Nephron progenitor cell (in vitro differentiated cells): ENCODE measurements at regions not wholly inside any gene's neighbourhood (a gene's known extent, or its start where the extent isn't known, plus 50 kb on each side); places are given as distances from the start of the nearest gene placed in this dataset.

ENCODE experiments used
- DNase-seq: peaks from one replicate; pipeline ENCODE4 v3.0.0; 2021
- H3K27ac Mint-ChIP-seq: 2 replicates; pipeline ENCODE4 v1.8.0; 2021; ENCODE audit warnings: mild to moderate bottlenecking, moderate library complexity, mixed read lengths
- H3K27me3 Mint-ChIP-seq: 2 replicates; pipeline ENCODE4 v1.8.0; 2021; ENCODE audit warnings: mild to moderate bottlenecking, low read depth, mixed read lengths; ENCODE audit not compliant: poor library complexity
- H3K36me3 Mint-ChIP-seq: 2 replicates; pipeline ENCODE4 v1.8.0; 2021; ENCODE audit warnings: low read depth, mixed read lengths
- H3K4me1 Mint-ChIP-seq: 2 replicates; pipeline ENCODE4 v1.8.0; 2021; ENCODE audit warnings: mixed read lengths
- H3K4me3 Mint-ChIP-seq: 2 replicates; pipeline ENCODE4 v1.8.0; 2021; ENCODE audit warnings: mild to moderate bottlenecking, moderate library complexity, mixed read lengths
- H3K9me3 Mint-ChIP-seq: 2 replicates; pipeline ENCODE4 v1.8.0; 2021; ENCODE audit warnings: mild to moderate bottlenecking, moderate library complexity, mixed read lengths
- TF ChIP-seq, protein P1 (sequence below): fragments of 200-600 bp; sonication (generic); IDR thresholded peaks from 2 replicates; pipeline ENCODE4 v1.5.0; 2021; ENCODE audit warnings: antibody characterized with exemption

DNA sequence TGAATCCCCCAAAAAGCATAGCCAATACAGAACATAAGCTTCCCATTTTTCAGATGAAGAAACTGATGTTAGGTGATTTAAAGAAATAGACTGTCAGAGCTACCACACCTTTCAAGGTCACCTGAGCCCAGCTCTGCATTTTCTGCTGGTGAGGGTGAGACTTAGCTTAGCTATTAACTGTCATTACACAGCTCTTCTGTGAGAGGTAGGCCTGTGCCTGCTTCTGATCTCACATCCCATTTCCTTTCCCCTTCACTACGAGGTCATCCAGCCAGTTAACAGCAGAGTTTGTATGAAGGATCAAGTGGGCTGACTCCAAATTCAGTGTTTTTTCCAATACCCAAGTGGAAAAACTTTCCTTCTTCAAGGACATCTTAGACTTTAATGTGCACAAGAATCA, 528.6 kb upstream of the CLINT1 start:
- DNase-seq, result no peak
- Mint-ChIP-seq H3K27me3 (peaks cover 4% of the 10 kb centered on the region), H3K4me1 (peaks cover 31% of the 10 kb centered on the region), H3K27ac (no peak overlapping the region), H3K4me3 (no peak overlapping the region), H3K9me3 (peaks cover 16% of the 10 kb centered on the region), H3K36me3 (no peaks in the 10 kb centered on the region)
- TF ChIP-seq, protein P1, sequence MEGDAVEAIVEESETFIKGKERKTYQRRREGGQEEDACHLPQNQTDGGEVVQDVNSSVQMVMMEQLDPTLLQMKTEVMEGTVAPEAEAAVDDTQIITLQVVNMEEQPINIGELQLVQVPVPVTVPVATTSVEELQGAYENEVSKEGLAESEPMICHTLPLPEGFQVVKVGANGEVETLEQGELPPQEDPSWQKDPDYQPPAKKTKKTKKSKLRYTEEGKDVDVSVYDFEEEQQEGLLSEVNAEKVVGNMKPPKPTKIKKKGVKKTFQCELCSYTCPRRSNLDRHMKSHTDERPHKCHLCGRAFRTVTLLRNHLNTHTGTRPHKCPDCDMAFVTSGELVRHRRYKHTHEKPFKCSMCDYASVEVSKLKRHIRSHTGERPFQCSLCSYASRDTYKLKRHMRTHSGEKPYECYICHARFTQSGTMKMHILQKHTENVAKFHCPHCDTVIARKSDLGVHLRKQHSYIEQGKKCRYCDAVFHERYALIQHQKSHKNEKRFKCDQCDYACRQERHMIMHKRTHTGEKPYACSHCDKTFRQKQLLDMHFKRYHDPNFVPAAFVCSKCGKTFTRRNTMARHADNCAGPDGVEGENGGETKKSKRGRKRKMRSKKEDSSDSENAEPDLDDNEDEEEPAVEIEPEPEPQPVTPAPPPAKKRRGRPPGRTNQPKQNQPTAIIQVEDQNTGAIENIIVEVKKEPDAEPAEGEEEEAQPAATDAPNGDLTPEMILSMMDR, result no peak

DNA sequence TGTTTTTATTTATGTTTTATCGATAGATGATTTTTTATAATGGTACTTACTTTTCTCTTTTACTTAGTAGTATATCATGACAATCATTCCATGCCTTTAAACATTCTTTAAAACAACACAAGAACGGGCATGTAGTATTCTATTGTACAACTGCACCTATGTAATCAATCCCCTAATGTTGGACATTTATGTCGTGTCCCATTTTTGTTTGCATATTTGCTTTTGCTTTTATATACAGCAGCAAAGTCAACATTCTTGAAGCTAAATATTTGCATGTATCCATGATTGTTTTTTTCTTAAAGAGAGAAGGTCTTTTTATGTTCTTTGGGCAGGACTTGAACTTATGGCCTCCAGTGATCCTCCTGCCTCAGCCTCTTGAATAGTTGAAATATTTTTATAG, 527.0 kb upstream of the CLINT1 start:
- H3K36me3 Mint-ChIP-seq, result no peaks in the 10 kb centered on the region
- H3K9me3 Mint-ChIP-seq, result peaks cover 16% of the 10 kb centered on the region
- H3K4me1 Mint-ChIP-seq, result peaks cover 45% of the 10 kb centered on the region
- no peaks in the 10 kb centered on the region for H3K27me3 Mint-ChIP-seq
- TF ChIP-seq, protein P1, result no peak
- DNase-seq, result no peak
- no peak overlapping the region for H3K4me3 Mint-ChIP-seq
- H3K27ac Mint-ChIP-seq, result no peak overlapping the region

DNA sequence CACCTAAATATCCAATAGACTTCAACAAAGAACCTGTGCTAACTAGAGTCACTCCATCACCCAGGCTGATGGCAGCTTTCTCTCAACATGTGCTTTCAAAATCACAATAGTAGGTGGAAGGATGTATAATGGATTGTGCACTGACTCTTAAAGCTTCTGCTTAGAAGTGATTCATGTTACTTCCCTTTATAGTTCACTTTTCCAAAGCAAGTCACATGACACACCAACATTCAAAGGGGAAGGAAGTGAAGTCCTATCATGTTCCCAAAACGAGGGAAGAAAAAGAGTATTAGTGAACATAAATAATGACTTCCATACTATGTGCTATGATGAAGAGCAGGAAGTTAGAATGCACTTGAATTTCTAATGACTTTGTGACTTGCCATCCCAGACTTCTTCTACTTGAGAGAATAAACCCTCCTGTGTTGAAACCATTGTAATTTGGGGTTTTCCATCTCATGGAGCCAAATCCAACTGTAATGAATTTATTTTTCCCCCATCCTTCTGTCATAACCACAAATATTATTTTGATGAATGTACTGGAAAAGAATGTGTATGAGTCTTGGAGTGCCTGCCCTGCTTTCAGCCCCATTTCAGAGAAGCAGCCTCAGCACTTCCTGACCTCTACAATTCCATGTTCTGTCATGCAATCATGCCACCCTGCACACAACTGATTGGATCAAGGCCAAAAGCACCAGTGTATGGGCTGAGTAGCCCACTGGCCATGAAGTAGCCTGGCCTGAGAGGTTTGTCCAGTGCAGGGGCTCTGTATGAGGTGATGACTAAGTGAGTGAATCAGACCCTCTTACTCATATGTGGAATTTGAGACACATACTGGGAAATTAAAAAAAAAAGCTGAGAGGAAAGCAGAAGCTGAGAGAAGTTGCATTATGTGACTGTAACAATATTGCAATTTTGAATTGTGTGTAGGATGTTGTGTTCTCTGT, 525.9 kb upstream of the CLINT1 start:
- no peak for DNase-seq
- Mint-ChIP-seq H3K36me3 (no peaks in the 10 kb centered on the region), H3K9me3 (peaks cover 16% of the 10 kb centered on the region), H3K4me1 (peaks cover 48% of the 10 kb centered on the region), H3K27me3 (no peaks in the 10 kb centered on the region), H3K27ac (no peak overlapping the region), H3K4me3 (no peak overlapping the region)
- TF ChIP-seq, protein P1, result no peak

DNA sequence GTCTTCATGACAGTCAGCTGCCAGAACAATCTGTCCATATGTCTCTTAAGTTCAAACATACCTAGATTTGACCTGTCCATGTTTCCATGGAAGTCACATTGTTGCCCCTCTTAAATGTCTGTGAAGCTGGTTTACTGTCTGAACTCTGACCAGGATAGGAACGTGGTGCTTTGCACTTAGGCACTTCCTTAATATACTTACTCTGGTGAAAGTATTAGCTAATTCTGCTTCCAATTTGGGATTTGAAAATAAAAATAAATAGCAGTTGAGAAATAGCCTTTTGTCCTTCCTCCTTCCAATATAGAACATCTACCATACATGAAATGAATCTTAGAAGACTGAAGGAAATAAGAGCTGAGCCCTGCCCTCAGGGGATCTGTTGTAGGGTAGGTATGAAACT, 524.5 kb upstream of the CLINT1 start:
- TF ChIP-seq, protein P1, result no peak
- Mint-ChIP-seq H3K4me3 (no peak overlapping the region), H3K4me1 (peaks cover 38% of the 10 kb centered on the region), H3K36me3 (no peaks in the 10 kb centered on the region), H3K9me3 (peaks cover 16% of the 10 kb centered on the region), H3K27me3 (no peaks in the 10 kb centered on the region), H3K27ac (no peak overlapping the region)
- DNase-seq, result no peak

DNA sequence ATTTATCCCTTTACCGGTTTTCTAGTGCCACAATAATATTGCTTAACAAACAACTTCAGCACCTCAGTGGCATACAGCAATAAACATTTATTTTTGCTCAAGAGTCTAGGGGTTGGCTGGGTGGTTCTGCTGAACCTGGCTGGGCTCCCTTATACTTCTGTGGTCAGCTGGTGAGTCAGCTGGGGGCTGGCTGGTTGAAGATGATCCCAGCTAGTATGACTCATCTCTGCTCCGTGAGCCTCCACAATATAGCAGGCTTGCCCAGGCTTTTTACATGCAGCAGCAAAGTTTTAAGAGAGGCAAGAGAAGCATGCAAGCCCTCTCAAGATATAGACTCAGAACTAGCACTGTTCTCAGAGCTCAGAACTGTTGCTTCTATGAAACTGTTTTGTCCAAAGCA, 523.5 kb upstream of the CLINT1 start:
- Mint-ChIP-seq H3K27me3 (no peaks in the 10 kb centered on the region), H3K4me1 (peaks cover 28% of the 10 kb centered on the region), H3K27ac (no peak overlapping the region), H3K9me3 (peaks cover 19% of the 10 kb centered on the region), H3K4me3 (no peak overlapping the region), H3K36me3 (no peaks in the 10 kb centered on the region)
- TF ChIP-seq, protein P1, result no peak
- no peak for DNase-seq
